OCI-LY3 (cell line): ENCODE measurements at regions not wholly inside any gene's neighbourhood (a gene's known extent, or its start where the extent isn't known, plus 50 kb on each side); places are given as distances from the start of the nearest gene placed in this dataset.

Experiments used
- CTCF ChIP-seq: fragments of 200-600, 300-600 bp; sonication (generic); IDR thresholded peaks from 2 replicates; pipeline ENCODE4 v1.5.1; 2014; ENCODE audit warnings: antibody characterized with exemption, low read length, low read depth
- EZH2phosphoT487 ChIP-seq: fragments of 200-600 bp; shearing (Covaris generic); IDR thresholded peaks from 2 replicates; pipeline ENCODE4 v1.6.1; 2018; ENCODE audit warnings: antibody characterized with exemption, mixed run types, low read depth

- TF ChIP-seq CTCF: no peak
- TF ChIP-seq EZH2phosphoT487: no peak
Observed at GRCh38 chr11:69371731-69372588, 78.0 kb downstream of the MYEOV start.
